GM12878 (cell line): ENCODE measurements at regions not wholly inside any gene's neighbourhood (a gene's known extent, or its start where the extent isn't known, plus 50 kb on each side); places are given as distances from the start of the nearest gene placed in this dataset.

Source experiments
- ATAC-seq: fragments of 200-7000 bp; cut with Tn5 transposase; 3 replicates; pipeline ENCODE4 v1.9.1; 2020; ENCODE audit warnings: mild to moderate bottlenecking, moderate library complexity
- BruUV-seq: library from RNA; stranded (reverse); fragments of 400-500 nt; replicated peaks from 2 replicates; lab custom pipeline; 2021; lab: Mats Ljungman, UMichigan
- CTCF ChIA-PET: fragments of 300-600 bp; sonication (Branson Sonifier 250); formaldehyde crosslinking; extraction: SDS; loops from one replicate; lab custom pipeline; 2021; ENCODE audit warnings: inconsistent platforms; lab: Yijun Ruan, JAX
- POLR2A ChIA-PET: fragments of 350-600 bp; formaldehyde crosslinking; extraction: SDS; loops from one replicate; lab custom pipeline; 2021; ENCODE audit warnings: inconsistent platforms; lab: Charles Lee
- RAD21 ChIA-PET: fragments of 300-600 bp; sonication (Branson Sonifier 250); formaldehyde crosslinking; loops from one replicate; lab custom pipeline; 2023; ENCODE audit warnings: antibody characterized with exemption; ENCODE audit not compliant: unreplicated experiment; lab: Charles Lee
- SMC1A ChIA-PET: fragments of 300-600 bp; sonication (Branson Sonifier 250); formaldehyde crosslinking; loops from one replicate; lab custom pipeline; 2023; ENCODE audit not compliant: unreplicated experiment, uncharacterized antibody; lab: Charles Lee
- DNase-seq: peaks from one replicate; pipeline ENCODE4 v3.0.0-alpha.2; 2011; ENCODE audit warnings: low read depth, low spot score
- FAIRE-seq: peaks from 3 replicates; lab custom pipeline; 2011; peaks lifted over from hg19 to GRCh38; lab: Jason Lieb, UNC
- H2AFZ ChIP-seq: 2 replicates; pipeline ENCODE4 v1.6.0; 2011; ENCODE audit warnings: low read depth, low read length, control low read depth; ENCODE audit not compliant: control insufficient read depth
- H3K27ac ChIP-seq: 2 replicates; pipeline ENCODE4 v1.5.1; 2011; ENCODE audit warnings: control low read depth; ENCODE audit not compliant: control insufficient read depth, insufficient read depth
- H3K27me3 ChIP-seq, 2 experiments: replicated peaks in 1 of 2; 2 replicates each; pipeline versions ENCODE4 v1.6.0 to v1.6.1; 2011; ENCODE audit warnings: low read length in 1 of 2; ENCODE audit not compliant: control insufficient read depth in 2 of 2, insufficient read depth in 2 of 2
- H3K36me3 ChIP-seq, 2 experiments: 2 replicates each; pipeline ENCODE4 v1.5.1; 2011; ENCODE audit warnings: low read length in 1 of 2; ENCODE audit not compliant: control insufficient read depth in 2 of 2, insufficient read depth in 2 of 2
- H3K4me1 ChIP-seq: 2 replicates; pipeline ENCODE4 v1.6.1; 2011; ENCODE audit warnings: mild to moderate bottlenecking, low read length, moderate library complexity, mixed read lengths; ENCODE audit not compliant: control insufficient read depth, insufficient read depth
- H3K4me2 ChIP-seq: 2 replicates; pipeline ENCODE4 v1.6.0; 2011; ENCODE audit warnings: control low read depth; ENCODE audit not compliant: control insufficient read depth, insufficient read depth
- H3K4me3 ChIP-seq: fragments of 200-600 bp; sonication (generic); 2 replicates; pipeline ENCODE4 v1.5.1; 2016
- H3K79me2 ChIP-seq: 2 replicates; pipeline ENCODE4 v1.6.0; 2011; ENCODE audit warnings: low read length; ENCODE audit not compliant: control insufficient read depth, insufficient read depth
- H3K9ac ChIP-seq: 2 replicates; pipeline ENCODE4 v1.8.0; 2011; ENCODE audit warnings: low read length, control low read depth, mixed read lengths; ENCODE audit not compliant: control insufficient read depth, insufficient read depth
- H3K9me3 ChIP-seq: replicated peaks from 3 replicates; pipeline ENCODE4 v1.5.1; 2011; ENCODE audit warnings: mild to moderate bottlenecking, low read length; ENCODE audit not compliant: control insufficient read depth, insufficient read depth
- H4K20me1 ChIP-seq: 2 replicates; pipeline ENCODE4 v1.6.0; 2011; ENCODE audit not compliant: control insufficient read depth, insufficient read depth
- ATF3 ChIP-seq: IDR thresholded peaks from 2 replicates; pipeline ENCODE4 v1.6.1; 2011; ENCODE audit warnings: low read depth, mild to moderate bottlenecking, low read length, moderate library complexity, borderline replicate concordance; ENCODE audit errors: extremely low read depth
- E2F8 ChIP-seq: fragments of 450-650 bp; IDR thresholded peaks from 2 replicates; pipeline ENCODE4 v1.6.1; 2018; ENCODE audit warnings: mild to moderate bottlenecking, low read depth, moderate library complexity; ENCODE audit not compliant: partially characterized antibody
- EZH2 ChIP-seq: IDR thresholded peaks from 2 replicates; pipeline ENCODE4 v1.6.1; 2012; ENCODE audit warnings: low read depth, mild to moderate bottlenecking, control low read depth, inconsistent platforms, low read length, borderline replicate concordance; ENCODE audit not compliant: control insufficient read depth
- POU2F2 ChIP-seq: IDR thresholded peaks from 3 replicates; pipeline ENCODE4 v1.6.1; 2011; ENCODE audit warnings: low read depth, mild to moderate bottlenecking, low read length, borderline replicate concordance
- SKIL ChIP-seq: fragments of 450-650 bp; IDR thresholded peaks from 2 replicates; pipeline ENCODE4 v1.6.1; 2017; ENCODE audit warnings: mild to moderate bottlenecking, low read depth, inconsistent platforms; ENCODE audit not compliant: poor library complexity, severe bottlenecking
- SPI1 ChIP-seq: IDR thresholded peaks from 2 replicates; pipeline ENCODE4 v1.6.1; 2011; ENCODE audit warnings: low read depth, mild to moderate bottlenecking, low read length, moderate library complexity, borderline replicate concordance; ENCODE audit not compliant: insufficient read depth
- SREBF2 ChIP-seq: IDR thresholded peaks from 2 replicates; pipeline ENCODE4 v1.6.1; 2012; ENCODE audit warnings: mild to moderate bottlenecking, low read length
- TARDBP ChIP-seq: IDR thresholded peaks from 2 replicates; pipeline ENCODE4 v1.6.1; 2016; ENCODE audit warnings: borderline replicate concordance
- TCF12 ChIP-seq: IDR thresholded peaks from 2 replicates; pipeline ENCODE4 v1.6.1; 2011; ENCODE audit warnings: low read depth, mild to moderate bottlenecking, low read length
- ZBTB33 ChIP-seq: fragments of 450-650 bp; IDR thresholded peaks from 2 replicates; pipeline ENCODE4 v1.6.1; 2017; ENCODE audit warnings: mild to moderate bottlenecking
- ZNF217 ChIP-seq: fragments of 450-650 bp; IDR thresholded peaks from 2 replicates; pipeline ENCODE4 v1.6.1; 2017; ENCODE audit warnings: antibody characterized with exemption, mild to moderate bottlenecking
- WGBS: methylation state at CpG from one replicate; pipeline ENCODE4 v1.1.6; 2016; ENCODE audit warnings: low lambda C conversion rate; ENCODE audit not compliant: insufficient replicate concordance, insufficient coverage; ENCODE audit errors: missing lambda C conversion rate; 5-methylcytosine and 5-hydroxymethylcytosine counted together
- in situ Hi-C: fragments of 300-500 bp; cut with MboI; formaldehyde crosslinking; loops from 9 replicates; pipeline ENCODE4 v1.14.3; 2018; ENCODE audit warnings: mixed read lengths
- intact Hi-C: fragments of 100-400 bp; cut with micrococcal nuclease; formaldehyde crosslinking; loops from one replicate; pipeline ENCODE4 v1.14.2; 2022; ENCODE audit not compliant: unreplicated experiment

GRCh38 chr5:31091501-31091900, 102.0 kb upstream of the CDH6 start (continued):
- TF ChIP-seq SPI1 (no peak), ZBTB33 (no peak)
- TF ChIP-seq, all 136 proteins: peak for 0

- ChIA-PET CTCF (no interaction called here), POLR2A (no interaction called here), RAD21 (no interaction called here), SMC1A (interaction anchor here (0.9 kb wide), 1 partner anchor 14 kb away, joined by 3 read pairs; no protein-coding TSS in a partner anchor)
- Histone ChIP-seq H3K27ac (no peak overlapping the region), H2AFZ (no peak overlapping the region), H3K4me2 (no peak overlapping the region), H3K9ac (no peak overlapping the region), H3K4me3 (no peak overlapping the region), H3K79me2 (no peaks in the 10 kb centered on the region), H3K27me3 (no peaks in the 10 kb centered on the region), H3K9me3 (no peaks in the 10 kb centered on the region), H3K4me1 (no peaks in the 10 kb centered on the region), H3K36me3 (no peaks in the 10 kb centered on the region), H4K20me1 (no peaks in the 10 kb centered on the region)
- intact Hi-C loops (no loop called here), in situ Hi-C loops (no loop called here)
- ATAC-seq (no peak), FAIRE-seq (no peak), DNase-seq (no peak)
- no TSS peak for BruUV-seq
- WGBS = 74% methylated on average over 3 of the region's 3 CpGs
- TF ChIP-seq TARDBP (no peak), SKIL (no peak), TCF12 (no peak), ZNF217 (no peak), ATF3 (no peak), EZH2 (no peak), POU2F2 (no peak), SREBF2 (no peak), E2F8 (no peak)
Measured at GRCh38 chr5:31090467-31090866, 103.0 kb upstream of the CDH6 start.
